Right kidney (tissue), 1 donor: ENCODE measurements at regions not wholly inside any gene's neighbourhood (a gene's known extent, or its start where the extent isn't known, plus 50 kb on each side); places are given as distances from the start of the nearest gene placed in this dataset.

Source experiments
- DNase-seq: peaks from one replicate; pipeline ENCODE4 v3.0.0-alpha.2; 2016

GRCh38 chr6:71396410-71396801 lies 107.8 kb downstream of the OGFRL1 start:
- DNase-seq, result no peak

- no peak for DNase-seq
Observed at GRCh38 chr6:71399279-71399678, 110.7 kb downstream of the OGFRL1 start.

GRCh38 chr6:71400852-71401251 lies 112.2 kb downstream of the OGFRL1 start:
- no peak for DNase-seq

GRCh38 chr6:71402096-71402495 lies 113.5 kb downstream of the OGFRL1 start:
- no peak for DNase-seq

- no peak for DNase-seq
Observed at GRCh38 chr6:71403422-71404134, 115.0 kb downstream of the OGFRL1 start.

GRCh38 chr6:71404145-71404966 lies 115.7 kb downstream of the OGFRL1 start:
- DNase-seq, result no peak

- DNase-seq, result no peak
Observed at GRCh38 chr6:71404967-71405278, 116.3 kb downstream of the OGFRL1 start.

- no peak for DNase-seq
Observed at GRCh38 chr6:71405416-71405815, 116.8 kb downstream of the OGFRL1 start.

- DNase-seq, result no peak
Observed at GRCh38 chr6:71406865-71407860, 118.6 kb downstream of the OGFRL1 start.

GRCh38 chr6:71408787-71409723 lies 120.4 kb downstream of the OGFRL1 start:
- no peak for DNase-seq

GRCh38 chr6:71410164-71410566 lies 121.6 kb downstream of the OGFRL1 start:
- DNase-seq, result no peak

- no peak for DNase-seq
Observed at GRCh38 chr6:71410681-71411080, 122.1 kb downstream of the OGFRL1 start.

GRCh38 chr6:71411882-71412281 lies 123.3 kb downstream of the OGFRL1 start:
- DNase-seq, result no peak

- DNase-seq, result no peak
Observed at GRCh38 chr6:71412559-71413140, 124.0 kb downstream of the OGFRL1 start.

GRCh38 chr6:71414486-71414885 lies 125.9 kb downstream of the OGFRL1 start:
- no peak for DNase-seq

GRCh38 chr6:71419217-71420094 lies 130.8 kb downstream of the OGFRL1 start:
- peak; percentile 65 for DNase-seq

- DNase-seq, result peak; percentile 75
Observed at GRCh38 chr6:71420095-71420692, 131.6 kb downstream of the OGFRL1 start.

GRCh38 chr6:71420693-71421328 lies 132.2 kb downstream of the OGFRL1 start:
- peak; percentile 96 for DNase-seq

- no peak for DNase-seq
Observed at GRCh38 chr6:71421611-71422010, 133.0 kb downstream of the OGFRL1 start.
